WTC11 (cell line): ENCODE measurements at regions not wholly inside any gene's neighbourhood (a gene's known extent, or its start where the extent isn't known, plus 50 kb on each side); places are given as distances from the start of the nearest gene placed in this dataset.

Experiments
- ATAC-seq: fragments of 200-7000 bp; cut with Tn5 transposase; 2 replicates; pipeline ENCODE4 v1.10.0; 2021; ENCODE audit warnings: mild to moderate bottlenecking, moderate library complexity
- CTCF ChIA-PET: fragments of 300-600 bp; sonication (Branson Sonifier 250); formaldehyde crosslinking; loops from one replicate; lab custom pipeline; 2021; ENCODE audit warnings: antibody characterized with exemption; lab: Charles Lee
- POLR2A ChIA-PET: fragments of 350-600 bp; sonication (Branson Sonifier 250); formaldehyde crosslinking; loops from one replicate; lab custom pipeline; 2021; ENCODE audit warnings: antibody characterized with exemption; lab: Charles Lee
- DNase-seq: peaks from one replicate; pipeline ENCODE4 v3.0.0; 2021; ENCODE audit warnings: low spot score
- H3K27ac Mint-ChIP-seq: 2 replicates; pipeline ENCODE4 v1.8.0; 2021; ENCODE audit warnings: mixed read lengths
- H3K27me3 Mint-ChIP-seq: 2 replicates; pipeline ENCODE4 v1.8.0; 2021; ENCODE audit warnings: low read depth, mild to moderate bottlenecking, moderate library complexity, mixed read lengths
- H3K36me3 Mint-ChIP-seq: 2 replicates; pipeline ENCODE4 v1.8.0; 2021; ENCODE audit warnings: mixed read lengths
- H3K4me1 Mint-ChIP-seq: 2 replicates; pipeline ENCODE4 v1.8.0; 2022; ENCODE audit warnings: mixed read lengths
- H3K4me3 Mint-ChIP-seq: 2 replicates; pipeline ENCODE4 v1.8.0; 2021; ENCODE audit warnings: mild to moderate bottlenecking, moderate library complexity, mixed read lengths
- H3K9me3 Mint-ChIP-seq: 2 replicates; pipeline ENCODE4 v1.8.0; 2021; ENCODE audit warnings: mixed read lengths
- CBFB ChIP-seq: sonication (generic); formaldehyde crosslinking; IDR thresholded peaks from 2 replicates; pipeline ENCODE4 v1.8.1; 2022; ENCODE audit warnings: mild to moderate bottlenecking, low read depth, missing genetic modification reagents
- GABPB1 ChIP-seq: sonication (generic); formaldehyde crosslinking; IDR thresholded peaks from 2 replicates; pipeline ENCODE4 v1.8.1; 2023; ENCODE audit warnings: mild to moderate bottlenecking, missing genetic modification reagents
- HMGA2 ChIP-seq: fragments of 250-450 bp; sonication (Bioruptor Pico); IDR thresholded peaks from 2 replicates; pipeline ENCODE4 v1.4.0; 2021; ENCODE audit warnings: mild to moderate bottlenecking, moderate library complexity
- KAT7 ChIP-seq: sonication (generic); formaldehyde crosslinking; IDR thresholded peaks from 2 replicates; pipeline ENCODE4 v1.8.1; 2023; ENCODE audit warnings: missing genetic modification reagents, mild to moderate bottlenecking, borderline replicate concordance
- MAX ChIP-seq: sonication (generic); formaldehyde crosslinking; IDR thresholded peaks from 2 replicates; pipeline ENCODE4 v1.8.0; 2022; ENCODE audit warnings: mild to moderate bottlenecking, missing genetic modification reagents
- NR1H2 ChIP-seq: sonication (generic); formaldehyde crosslinking; IDR thresholded peaks from 2 replicates; pipeline ENCODE4 v1.9.0; 2021; ENCODE audit warnings: mild to moderate bottlenecking, moderate library complexity, missing genetic modification reagents
- PRDM15 ChIP-seq: sonication (generic); formaldehyde crosslinking; IDR thresholded peaks from 2 replicates; pipeline ENCODE4 v1.8.0; 2022; ENCODE audit warnings: missing genetic modification reagents
- RELA ChIP-seq: sonication (generic); formaldehyde crosslinking; IDR thresholded peaks from 2 replicates; pipeline ENCODE4 v1.8.1; 2022; ENCODE audit warnings: missing genetic modification reagents, mild to moderate bottlenecking, borderline replicate concordance
- TEAD4 ChIP-seq: sonication (generic); formaldehyde crosslinking; IDR thresholded peaks from 2 replicates; pipeline ENCODE4 v1.8.0; 2022; ENCODE audit warnings: mild to moderate bottlenecking, missing genetic modification reagents
- TP53 ChIP-seq: sonication (generic); formaldehyde crosslinking; IDR thresholded peaks from 2 replicates; pipeline ENCODE4 v1.8.1; 2023; ENCODE audit warnings: mild to moderate bottlenecking, missing genetic modification reagents
- ZNF121 ChIP-seq: sonication (generic); formaldehyde crosslinking; IDR thresholded peaks from 2 replicates; pipeline ENCODE4 v1.8.0; 2023; ENCODE audit warnings: missing genetic modification reagents
- ZNF263 ChIP-seq: sonication (generic); formaldehyde crosslinking; IDR thresholded peaks from 2 replicates; pipeline ENCODE4 v1.8.1; 2022; ENCODE audit warnings: low read depth, mild to moderate bottlenecking, moderate library complexity, missing genetic modification reagents
- TF ChIP-seq, protein P1 (sequence below): sonication (generic); formaldehyde crosslinking; IDR thresholded peaks from 2 replicates; pipeline ENCODE4 v1.8.1; 2022; ENCODE audit warnings: low read depth, mild to moderate bottlenecking, moderate library complexity, missing genetic modification reagents, borderline replicate concordance
- TF ChIP-seq, protein P2 (sequence below): sonication (generic); formaldehyde crosslinking; IDR thresholded peaks from 2 replicates; pipeline ENCODE4 v1.8.1; 2022; ENCODE audit warnings: mild to moderate bottlenecking, missing genetic modification reagents, moderate library complexity, borderline replicate concordance
- TF ChIP-seq, protein P3 (sequence below): fragments of 250-450 bp; sonication (Bioruptor Pico); IDR thresholded peaks from 2 replicates; pipeline ENCODE4 v1.9.0; 2021; ENCODE audit warnings: moderate library complexity, mild to moderate bottlenecking, inconsistent platforms, borderline replicate concordance

DNA sequence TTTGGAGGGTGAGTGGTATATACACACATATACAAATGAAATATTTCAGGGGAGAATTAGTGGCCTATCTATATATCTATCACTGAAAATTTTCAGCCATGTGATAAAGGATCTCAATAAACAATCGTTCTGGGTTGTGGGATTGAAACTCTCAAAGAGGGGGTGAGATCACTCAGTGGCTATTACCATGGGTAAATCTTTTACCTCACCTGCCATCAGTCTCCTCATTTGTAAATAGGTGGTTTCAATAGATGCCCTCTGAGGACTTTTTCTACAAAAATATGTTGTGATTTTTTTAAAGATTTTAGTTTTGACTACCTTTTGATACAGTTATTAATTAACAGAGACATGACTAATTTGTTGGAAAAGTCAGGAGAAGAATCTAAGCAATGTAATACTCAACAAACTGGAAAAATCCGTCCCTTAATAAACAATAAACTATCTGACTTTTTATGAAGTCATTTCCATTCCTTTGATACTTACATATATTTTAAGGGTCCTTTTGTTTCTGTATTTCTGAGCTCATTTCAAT is 192.8 kb downstream of the MAD2L1 start:
- DNase-seq (no peak), ATAC-seq (no peak)
- Mint-ChIP-seq H3K9me3 (peaks cover under 1% of the 10 kb centered on the region; the same call in 1 of the 2 replicates), H3K27me3 (no peaks in the 10 kb centered on the region), H3K36me3 (no peaks in the 10 kb centered on the region), H3K27ac (no peak overlapping the region), H3K4me1 (peaks cover 12% of the 10 kb centered on the region), H3K4me3 (no peak overlapping the region)
- ChIA-PET POLR2A (no interaction called here), CTCF (no interaction called here)
- TF ChIP-seq CBFB (CRISPR knock-in tag), result no peak
- no peak for TF ChIP-seq RELA (CRISPR knock-in tag)

DNA sequence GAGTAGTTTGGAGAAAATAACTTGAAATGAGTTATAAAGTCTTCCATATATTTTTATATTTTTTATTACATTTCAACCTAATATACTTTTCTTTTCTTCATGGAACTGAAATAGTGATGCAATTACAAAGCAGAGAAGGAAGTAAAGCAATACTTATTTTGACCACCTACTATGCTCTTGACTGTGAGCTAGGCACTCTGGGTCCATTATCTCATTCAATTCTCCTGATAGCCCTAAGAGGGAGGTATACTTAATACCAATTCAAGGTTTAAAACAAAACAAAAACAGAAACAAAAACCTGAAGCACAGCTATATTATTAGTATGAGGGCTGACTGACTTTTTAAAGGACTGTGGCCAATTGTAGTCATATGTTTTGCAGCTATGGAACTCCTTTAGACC is 193.5 kb downstream of the MAD2L1 start:
- POLR2A ChIA-PET, result no interaction called here
- no peak overlapping the region for H3K27ac Mint-ChIP-seq
- peaks cover 12% of the 10 kb centered on the region for H3K4me1 Mint-ChIP-seq
- no peak for DNase-seq
- CTCF ChIA-PET, result interaction anchor here (1.5 kb wide), 1 partner anchor 245 kb away, joined by 4 read pairs; no protein-coding TSS in a partner anchor
- H3K36me3 Mint-ChIP-seq, result no peaks in the 10 kb centered on the region
- no peaks in the 10 kb centered on the region for H3K27me3 Mint-ChIP-seq
- TF ChIP-seq PRDM15 (CRISPR knock-in tag) (no peak), TP53 (no peak), GABPB1 (CRISPR knock-in tag) (no peak), KAT7 (CRISPR knock-in tag) (no peak), ZNF121 (CRISPR knock-in tag) (no peak), NR1H2 (CRISPR knock-in tag) (no peak), HMGA2 (CRISPR knock-in tag) (no peak), MAX (CRISPR knock-in tag) (no peak), TEAD4 (CRISPR knock-in tag) (no peak), ZNF263 (no peak)
- TF ChIP-seq, protein P1, sequence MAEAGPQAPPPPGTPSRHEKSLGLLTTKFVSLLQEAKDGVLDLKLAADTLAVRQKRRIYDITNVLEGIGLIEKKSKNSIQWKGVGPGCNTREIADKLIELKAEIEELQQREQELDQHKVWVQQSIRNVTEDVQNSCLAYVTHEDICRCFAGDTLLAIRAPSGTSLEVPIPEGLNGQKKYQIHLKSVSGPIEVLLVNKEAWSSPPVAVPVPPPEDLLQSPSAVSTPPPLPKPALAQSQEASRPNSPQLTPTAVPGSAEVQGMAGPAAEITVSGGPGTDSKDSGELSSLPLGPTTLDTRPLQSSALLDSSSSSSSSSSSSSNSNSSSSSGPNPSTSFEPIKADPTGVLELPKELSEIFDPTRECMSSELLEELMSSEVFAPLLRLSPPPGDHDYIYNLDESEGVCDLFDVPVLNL (CRISPR knock-in tag), result no peak
- TF ChIP-seq, protein P2, sequence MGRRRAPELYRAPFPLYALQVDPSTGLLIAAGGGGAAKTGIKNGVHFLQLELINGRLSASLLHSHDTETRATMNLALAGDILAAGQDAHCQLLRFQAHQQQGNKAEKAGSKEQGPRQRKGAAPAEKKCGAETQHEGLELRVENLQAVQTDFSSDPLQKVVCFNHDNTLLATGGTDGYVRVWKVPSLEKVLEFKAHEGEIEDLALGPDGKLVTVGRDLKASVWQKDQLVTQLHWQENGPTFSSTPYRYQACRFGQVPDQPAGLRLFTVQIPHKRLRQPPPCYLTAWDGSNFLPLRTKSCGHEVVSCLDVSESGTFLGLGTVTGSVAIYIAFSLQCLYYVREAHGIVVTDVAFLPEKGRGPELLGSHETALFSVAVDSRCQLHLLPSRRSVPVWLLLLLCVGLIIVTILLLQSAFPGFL (CRISPR knock-in tag), result no peak
- TF ChIP-seq, protein P3, sequence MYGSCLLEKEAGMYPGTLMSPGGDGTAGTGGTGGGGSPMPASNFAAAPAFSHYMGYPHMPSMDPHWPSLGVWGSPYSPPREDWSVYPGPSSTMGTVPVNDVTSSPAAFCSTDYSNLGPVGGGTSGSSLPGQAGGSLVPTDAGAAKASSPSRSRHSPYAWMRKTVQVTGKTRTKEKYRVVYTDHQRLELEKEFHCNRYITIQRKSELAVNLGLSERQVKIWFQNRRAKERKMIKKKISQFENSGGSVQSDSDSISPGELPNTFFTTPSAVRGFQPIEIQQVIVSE (CRISPR knock-in tag), result no peak
- TF ChIP-seq, all 79 proteins: peak for 0
- ATAC-seq, result peak; percentile 82
- Mint-ChIP-seq H3K9me3 (no peaks in the 10 kb centered on the region), H3K4me3 (no peak overlapping the region)
